ENCODE measurements at regions not wholly inside any gene's neighbourhood (a gene's known extent, or its start where the extent isn't known, plus 50 kb on each side); places are given as distances from the start of the nearest gene placed in this dataset.

GRCh38 chr5:173693670-173694069 lies 77.2 kb upstream of the BOD1 start:
- TF ChIP-seq, protein P1, sequence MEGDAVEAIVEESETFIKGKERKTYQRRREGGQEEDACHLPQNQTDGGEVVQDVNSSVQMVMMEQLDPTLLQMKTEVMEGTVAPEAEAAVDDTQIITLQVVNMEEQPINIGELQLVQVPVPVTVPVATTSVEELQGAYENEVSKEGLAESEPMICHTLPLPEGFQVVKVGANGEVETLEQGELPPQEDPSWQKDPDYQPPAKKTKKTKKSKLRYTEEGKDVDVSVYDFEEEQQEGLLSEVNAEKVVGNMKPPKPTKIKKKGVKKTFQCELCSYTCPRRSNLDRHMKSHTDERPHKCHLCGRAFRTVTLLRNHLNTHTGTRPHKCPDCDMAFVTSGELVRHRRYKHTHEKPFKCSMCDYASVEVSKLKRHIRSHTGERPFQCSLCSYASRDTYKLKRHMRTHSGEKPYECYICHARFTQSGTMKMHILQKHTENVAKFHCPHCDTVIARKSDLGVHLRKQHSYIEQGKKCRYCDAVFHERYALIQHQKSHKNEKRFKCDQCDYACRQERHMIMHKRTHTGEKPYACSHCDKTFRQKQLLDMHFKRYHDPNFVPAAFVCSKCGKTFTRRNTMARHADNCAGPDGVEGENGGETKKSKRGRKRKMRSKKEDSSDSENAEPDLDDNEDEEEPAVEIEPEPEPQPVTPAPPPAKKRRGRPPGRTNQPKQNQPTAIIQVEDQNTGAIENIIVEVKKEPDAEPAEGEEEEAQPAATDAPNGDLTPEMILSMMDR (conservative IDR thresholded peaks at IDR 0.05), result no peak
- TF ChIP-seq ZFX (IDR thresholded peaks at IDR 0.05), result no peak

Measured in C4-2B (cell line).